H1 (cell line): ENCODE measurements at regions not wholly inside any gene's neighbourhood (a gene's known extent, or its start where the extent isn't known, plus 50 kb on each side); places are given as distances from the start of the nearest gene placed in this dataset.

Experiments
- CHD2 ChIP-seq: IDR thresholded peaks from 2 replicates; pipeline ENCODE4 v1.6.1; 2012; ENCODE audit warnings: low read length, improper control_type of control experiment
- CTBP2 ChIP-seq: IDR thresholded peaks from 2 replicates; pipeline ENCODE4 v1.7.0; 2011; ENCODE audit warnings: borderline replicate concordance, mild to moderate bottlenecking, moderate library complexity, mixed read lengths, low read length; ENCODE audit not compliant: insufficient read depth, insufficient read length
- GTF2F1 ChIP-seq: IDR thresholded peaks from 2 replicates; pipeline ENCODE4 v1.6.1; 2012; ENCODE audit warnings: low read depth, low read length, improper control_type of control experiment, borderline replicate concordance
- HDAC2 ChIP-seq, 2 experiments: fragments of 300-600 bp in 1 of 2; sonication (generic) in 1 of 2; IDR thresholded peaks; 2 replicates each; pipeline ENCODE4 v1.6.1; 2011 to 2012; ENCODE audit warnings: low read depth in 2 of 2, low read length in 2 of 2, mild to moderate bottlenecking in 2 of 2, moderate library complexity in 2 of 2, borderline replicate concordance in 1 of 2, inconsistent platforms in 1 of 2

GRCh38 chr19:28687296-28687695 lies 525.7 kb downstream of the UQCRFS1 start (continued):
- TF ChIP-seq GTF2F1 = no peak
- no peak for TF ChIP-seq CTBP2
- no peak for TF ChIP-seq CHD2
- no peak for TF ChIP-seq HDAC2 (IDR thresholded peaks at IDR 0.05; ENCODE audit: borderline replicate concordance in 1 of 2, low read depth in 2 of 2, low read length in 2 of 2)
- TF ChIP-seq, all 59 proteins: peak for 0
